A673 (cell line): ENCODE measurements at regions not wholly inside any gene's neighbourhood (a gene's known extent, or its start where the extent isn't known, plus 50 kb on each side); places are given as distances from the start of the nearest gene placed in this dataset.

Experiments used
- BruUV-seq: library from RNA; stranded (reverse); fragments of 400-500 nt; replicated peaks from 2 replicates; lab custom pipeline; 2021; lab: Mats Ljungman, UMichigan
- CTCF ChIA-PET: fragments of 300-600 bp; sonication (Branson Sonifier 250); formaldehyde crosslinking; loops from one replicate; lab custom pipeline; 2022; ENCODE audit warnings: antibody characterized with exemption; lab: Charles Lee
- POLR2A ChIA-PET: fragments of 300-600 bp; sonication (Branson Sonifier 250); formaldehyde crosslinking; loops from one replicate; lab custom pipeline; 2022; ENCODE audit warnings: antibody characterized with exemption; ENCODE audit not compliant: low non-redundant PET; lab: Charles Lee
- DNase-seq: peaks from one replicate; pipeline ENCODE4 v3.0.0-alpha.2; 2015; ENCODE audit warnings: low spot score
- H3K27ac ChIP-seq: fragments of 200-600 bp; sonication (generic); 2 replicates; pipeline ENCODE4 v1.5.1; 2016; ENCODE audit warnings: mixed run types, low read depth, mild to moderate bottlenecking, mixed read lengths, antibody characterized with exemption, low read length; ENCODE audit not compliant: poor library complexity, severe bottlenecking
- H3K27me3 ChIP-seq: fragments of 200-600 bp; sonication (generic); replicated peaks from 2 replicates; pipeline ENCODE4 v1.6.1; 2017; ENCODE audit warnings: mixed run types, low read depth, mild to moderate bottlenecking, mixed read lengths, antibody characterized with exemption, low read length; ENCODE audit not compliant: insufficient read depth, poor library complexity
- H3K36me3 ChIP-seq: fragments of 200-600 bp; sonication (generic); 2 replicates; pipeline ENCODE4 v1.6.1; 2016; ENCODE audit warnings: mixed run types, mild to moderate bottlenecking, mixed read lengths, antibody characterized with exemption, low read length; ENCODE audit not compliant: insufficient read depth, poor library complexity, severe bottlenecking
- H3K4me1 ChIP-seq: fragments of 200-600 bp; sonication (generic); 2 replicates; pipeline ENCODE4 v1.6.1; 2017; ENCODE audit warnings: mixed run types, mild to moderate bottlenecking, mixed read lengths, antibody characterized with exemption, low read length; ENCODE audit not compliant: insufficient read depth, poor library complexity, severe bottlenecking
- H3K4me3 ChIP-seq: fragments of 200-600 bp; sonication (generic); 2 replicates; pipeline ENCODE4 v1.5.1; 2016; ENCODE audit warnings: low read depth, mixed run types, mild to moderate bottlenecking, mixed read lengths, low read length; ENCODE audit not compliant: poor library complexity, severe bottlenecking
- H3K9me3 ChIP-seq: fragments of 200-600 bp; sonication (generic); 2 replicates; pipeline ENCODE4 v1.6.1; 2016; ENCODE audit warnings: mixed run types, low read depth, mild to moderate bottlenecking, mixed read lengths, antibody characterized with exemption, low read length; ENCODE audit not compliant: poor library complexity, severe bottlenecking
- CTCF ChIP-seq: fragments of 300-800, 200-600 bp; sonication (generic); conservative IDR thresholded peaks from 2 replicates; pipeline ENCODE4 v1.5.1; 2017; ENCODE audit warnings: low read depth, mild to moderate bottlenecking, antibody characterized with exemption, low read length, moderate library complexity, mixed read lengths
- EZH2 ChIP-seq: fragments of 200-600 bp; sonication (generic); IDR thresholded peaks from 2 replicates; pipeline ENCODE4 v1.6.1; 2017; ENCODE audit warnings: borderline replicate concordance, low read depth, mild to moderate bottlenecking, mixed read lengths, antibody characterized with exemption, low read length; ENCODE audit not compliant: poor library complexity, severe bottlenecking
- intact Hi-C: fragments of 100-400 bp; cut with micrococcal nuclease; formaldehyde crosslinking; loops from one replicate; pipeline ENCODE4 v1.10.0; 2022; ENCODE audit not compliant: unreplicated experiment

- Histone ChIP-seq H3K4me1 (no peaks in the 10 kb centered on the region), H3K27me3 (no peaks in the 10 kb centered on the region), H3K9me3 (no peaks in the 10 kb centered on the region), H3K27ac (no peak overlapping the region), H3K4me3 (no peak overlapping the region), H3K36me3 (no peaks in the 10 kb centered on the region)
- CTCF ChIA-PET = no interaction called here
- POLR2A ChIA-PET = no interaction called here
- BruUV-seq = no TSS peak
- intact Hi-C loops = no loop called here
- no peak for DNase-seq
- no peak for TF ChIP-seq CTCF
- TF ChIP-seq EZH2 = no peak
Observed at GRCh38 chr2:49270091-49270490, 115.8 kb upstream of the FSHR start.

- Histone ChIP-seq H3K4me1 (no peaks in the 10 kb centered on the region), H3K9me3 (no peaks in the 10 kb centered on the region), H3K36me3 (no peaks in the 10 kb centered on the region), H3K27me3 (no peaks in the 10 kb centered on the region), H3K4me3 (no peak overlapping the region), H3K27ac (no peak overlapping the region)
- ChIA-PET CTCF (no interaction called here), POLR2A (no interaction called here)
- no TSS peak for BruUV-seq
- DNase-seq = no peak
- TF ChIP-seq CTCF (no peak), EZH2 (no peak)
- intact Hi-C loops = no loop called here
Observed at GRCh38 chr2:49265471-49265870, 111.2 kb upstream of the FSHR start.

GRCh38 chr2:49262801-49263560 is 108.7 kb upstream of the FSHR start:
- BruUV-seq = no TSS peak
- Histone ChIP-seq H3K4me1 (no peaks in the 10 kb centered on the region), H3K9me3 (no peaks in the 10 kb centered on the region), H3K4me3 (no peak overlapping the region), H3K36me3 (no peaks in the 10 kb centered on the region), H3K27me3 (no peaks in the 10 kb centered on the region), H3K27ac (no peak overlapping the region)
- intact Hi-C loops = no loop called here
- ChIA-PET CTCF (no interaction called here), POLR2A (no interaction called here)
- TF ChIP-seq CTCF = no peak
- no peak for TF ChIP-seq EZH2
- DNase-seq = no peak
